ENCODE measurements at regions not wholly inside any gene's neighbourhood (a gene's known extent, or its start where the extent isn't known, plus 50 kb on each side); places are given as distances from the start of the nearest gene placed in this dataset.

DNA sequence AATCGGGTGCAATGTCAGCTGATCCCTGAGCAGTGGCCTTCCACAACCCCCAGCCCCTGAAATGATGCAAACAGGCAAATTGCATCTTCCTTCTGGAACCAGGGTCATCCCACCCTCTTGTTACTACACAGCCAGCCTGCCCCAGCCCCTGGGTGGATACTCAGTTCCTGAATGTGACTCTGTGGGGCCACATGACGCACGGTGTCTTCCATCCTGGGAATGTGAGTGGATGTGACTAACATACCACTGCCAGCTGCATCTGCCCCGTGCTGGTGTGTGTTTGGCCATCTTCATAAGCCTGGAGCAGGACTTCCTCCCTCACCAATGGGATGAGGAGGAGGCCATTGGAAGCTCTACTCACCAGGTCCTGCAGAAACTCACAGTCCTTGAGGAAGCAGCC is 257.9 kb upstream of the ADAMTS16 start:
- no peak for TF ChIP-seq POLR2AphosphoS5 (IDR thresholded peaks at IDR 0.05; ENCODE audit: insufficient read depth in 1 of 2, low read depth in 1 of 2)
- no peak for TF ChIP-seq CTCF (IDR thresholded peaks at IDR 0.05)
- TF ChIP-seq POLR2A (IDR thresholded peaks at IDR 0.05): no peak
